Upper lobe of left lung (tissue), 6 donors: ENCODE measurements at regions not wholly inside any gene's neighbourhood (a gene's known extent, or its start where the extent isn't known, plus 50 kb on each side); places are given as distances from the start of the nearest gene placed in this dataset.

ENCODE experiments used
- ATAC-seq, 2 donors: fragments of 200-7000 bp; cut with Tn5 transposase; one replicate each; pipeline ENCODE4 v1.9.1; 2022; ENCODE audit warnings: mild to moderate bottlenecking in 2 of 2, moderate library complexity in 2 of 2; ENCODE audit not compliant: low FRiP score in 2 of 2
- DNase-seq, 2 donors: peaks; one replicate each; pipeline ENCODE4 v3.0.0-alpha.2; 2019 to 2020
- H3K27ac ChIP-seq, 4 donors: fragments of 200-600 bp; sonication (generic); one replicate each; pipeline ENCODE4 v1.5.1; 2016 to 2019
- H3K27me3 ChIP-seq, 4 donors: fragments of 200-600 bp; sonication (generic); one replicate each; pipeline ENCODE4 v1.5.1; 2017 to 2019
- H3K36me3 ChIP-seq, 4 donors: fragments of 200-600 bp; sonication (generic); one replicate each; pipeline ENCODE4 v1.5.1; 2016 to 2019
- H3K4me1 ChIP-seq, 4 donors: fragments of 200-600 bp; sonication (generic); one replicate each; pipeline ENCODE4 v1.5.1; 2018 to 2019
- H3K4me3 ChIP-seq, 4 donors: fragments of 200-600 bp; sonication (generic); one replicate each; pipeline ENCODE4 v1.5.1; 2017 to 2019; ENCODE audit warnings: mild to moderate bottlenecking in 2 of 4, moderate library complexity in 1 of 4
- H3K9me3 ChIP-seq, 4 donors: fragments of 200-600 bp; sonication (generic); one replicate each; pipeline ENCODE4 v1.5.1; 2018 to 2019
- CTCF ChIP-seq, 6 experiments: fragments of 450-650 bp in 4 of 6; fragments of 200-600 bp in 2 of 6; sonication (generic) in 2 of 6; IDR thresholded peaks; one replicate each; pipeline ENCODE4 v1.5.1; 2016 to 2019; ENCODE audit warnings: antibody characterized with exemption in 6 of 6
- EP300 ChIP-seq, 4 donors: sonication (generic); formaldehyde crosslinking; IDR thresholded peaks; one replicate each; pipeline ENCODE4 v1.5.1; 2017; ENCODE audit warnings: antibody characterized with exemption in 4 of 4, control low read depth in 2 of 4
- POLR2A ChIP-seq, 4 donors: fragments of 450-650 bp; IDR thresholded peaks; one replicate each; pipeline ENCODE4 v1.5.1; 2016 to 2017; ENCODE audit warnings: antibody characterized with exemption in 4 of 4, mild to moderate bottlenecking in 2 of 4
- POLR2AphosphoS5 ChIP-seq, 2 donors: sonication (generic); formaldehyde crosslinking; IDR thresholded peaks; one replicate each; pipeline ENCODE4 v1.5.1; 2017; ENCODE audit warnings: antibody characterized with exemption in 2 of 2
- WGBS, 2 donors: methylation state at CpG; one replicate each; pipeline ENCODE4 v1.1.5; 2017 to 2018; 5-methylcytosine and 5-hydroxymethylcytosine counted together
- donor health status: DM: no; HTN: no; CAD: no; lungs with moderate emphysema.
- donor health status: DM: no; HTN: yes; CAD: no; lungs with severe emphysema.

- Histone ChIP-seq H3K4me1 (peaks cover 0 to 5% (median 0%) of the 10 kb centered on the region in 4 donors), H3K4me3 (no peak overlapping the region), H3K27me3 (no peaks in the 10 kb centered on the region), H3K9me3 (no peaks in the 10 kb centered on the region), H3K27ac (no peak overlapping the region), H3K36me3 (no peaks in the 10 kb centered on the region)
- TF ChIP-seq EP300 (IDR thresholded peaks at IDR 0.05) = no peak
- no peak for TF ChIP-seq CTCF (IDR thresholded peaks at IDR 0.05)
- no peak for TF ChIP-seq POLR2A (IDR thresholded peaks at IDR 0.05)
- TF ChIP-seq POLR2AphosphoS5 (IDR thresholded peaks at IDR 0.05) = no peak
- DNase-seq (no peak), ATAC-seq (no peak)
- WGBS, 2 donors = 81 to 94% methylated on average over 2 to 4 of the region's 4 CpGs
Measured at GRCh38 chr6:44042261-44042988, 84.8 kb downstream of the MRPL14 start.

- Histone ChIP-seq H3K4me3 (no peak overlapping the region), H3K36me3 (no peaks in the 10 kb centered on the region), H3K27ac (no peak overlapping the region), H3K27me3 (no peaks in the 10 kb centered on the region), H3K4me1 (peaks cover 0 to 5% (median 0%) of the 10 kb centered on the region in 4 donors), H3K9me3 (no peaks in the 10 kb centered on the region)
- ATAC-seq (peak in 1 of 2 donors; percentile 78), DNase-seq (no peak)
- 70% methylated on average over 10 of the region's 10 CpGs for WGBS, 2 donors
- TF ChIP-seq POLR2AphosphoS5 (IDR thresholded peaks at IDR 0.05) = no peak
- no peak for TF ChIP-seq POLR2A (IDR thresholded peaks at IDR 0.05)
- no peak for TF ChIP-seq EP300 (IDR thresholded peaks at IDR 0.05)
- TF ChIP-seq CTCF (IDR thresholded peaks at IDR 0.05) = no peak
Measured at GRCh38 chr6:44041461-44042260, 85.6 kb downstream of the MRPL14 start.

GRCh38 chr6:44040786-44041185 is 86.5 kb downstream of the MRPL14 start:
- Histone ChIP-seq H3K9me3 (no peaks in the 10 kb centered on the region), H3K4me1 (peaks cover 3 to 6% (median 5%) of the 10 kb centered on the region in 4 donors), H3K27ac (no peak overlapping the region), H3K36me3 (no peaks in the 10 kb centered on the region), H3K4me3 (no peak overlapping the region), H3K27me3 (no peaks in the 10 kb centered on the region)
- TF ChIP-seq EP300 (IDR thresholded peaks at IDR 0.05) (no peak), POLR2A (IDR thresholded peaks at IDR 0.05) (no peak), POLR2AphosphoS5 (IDR thresholded peaks at IDR 0.05) (no peak), CTCF (IDR thresholded peaks at IDR 0.05) (no peak)
- no peak for ATAC-seq
- no peak for DNase-seq
- 87 to 90% methylated on average over 4 of the region's 4 CpGs for WGBS, 2 donors

GRCh38 chr6:44039839-44040350 is 87.4 kb downstream of the MRPL14 start:
- Histone ChIP-seq H3K4me3 (no peak overlapping the region), H3K4me1 (peaks cover 0 to 11% (median 7%) of the 10 kb centered on the region in 4 donors), H3K36me3 (no peaks in the 10 kb centered on the region), H3K9me3 (no peaks in the 10 kb centered on the region), H3K27me3 (no peaks in the 10 kb centered on the region), H3K27ac (no peak overlapping the region)
- WGBS, 2 donors = 77% methylated on average over 7 of the region's 7 CpGs
- no peak for TF ChIP-seq CTCF (IDR thresholded peaks at IDR 0.05)
- no peak for TF ChIP-seq POLR2A (IDR thresholded peaks at IDR 0.05)
- TF ChIP-seq EP300 (IDR thresholded peaks at IDR 0.05) = no peak
- no peak for TF ChIP-seq POLR2AphosphoS5 (IDR thresholded peaks at IDR 0.05)
- ATAC-seq (no peak), DNase-seq (no peak)
